ENCODE measurements at regions not wholly inside any gene's neighbourhood (a gene's known extent, or its start where the extent isn't known, plus 50 kb on each side); places are given as distances from the start of the nearest gene placed in this dataset.
"Not testable (repeated sequence)": the region's sequence is repeated elsewhere in the genome, so short reads cannot be mapped to it uniquely, and the experiment has no call there.

GRCh38 chr1:112110031-112110430 lies 120.6 kb upstream of the KCND3 start:
- in situ Hi-C loops (cut with MboI; ENCODE audit: low sequenced_read_pairs, unreplicated experiment), result no loop called here
- no peak for TF ChIP-seq CTCF (IDR thresholded peaks at IDR 0.05; ENCODE audit: borderline replicate concordance, control extremely low read depth, extremely low read depth, insufficient read depth, missing control alignments)
- DNase-seq (ENCODE audit: low spot score), result no peak

GRCh38 chr1:112111734-112112133 lies 122.3 kb upstream of the KCND3 start:
- no peak for TF ChIP-seq CTCF (IDR thresholded peaks at IDR 0.05; ENCODE audit: borderline replicate concordance, control extremely low read depth, extremely low read depth, insufficient read depth, missing control alignments)
- in situ Hi-C loops (cut with MboI; ENCODE audit: low sequenced_read_pairs, unreplicated experiment), result no loop called here
- DNase-seq (ENCODE audit: low spot score), result no peak

GRCh38 chr1:112114540-112114939 lies 125.1 kb upstream of the KCND3 start:
- no peak for DNase-seq (ENCODE audit: low spot score)
- TF ChIP-seq CTCF (IDR thresholded peaks at IDR 0.05; ENCODE audit: borderline replicate concordance, control extremely low read depth, extremely low read depth, insufficient read depth, missing control alignments), result no peak
- in situ Hi-C loops (cut with MboI; ENCODE audit: low sequenced_read_pairs, unreplicated experiment), result no loop called here

- in situ Hi-C loops (cut with MboI; ENCODE audit: low sequenced_read_pairs, unreplicated experiment), result no loop called here
- no peak for TF ChIP-seq CTCF (IDR thresholded peaks at IDR 0.05; ENCODE audit: borderline replicate concordance, control extremely low read depth, extremely low read depth, insufficient read depth, missing control alignments)
Measured at GRCh38 chr1:112126598-112126997, 137.1 kb upstream of the KCND3 start.

GRCh38 chr1:112127606-112128005 lies 138.1 kb upstream of the KCND3 start:
- DNase-seq (ENCODE audit: low spot score); in situ Hi-C loops (cut with MboI; ENCODE audit: low sequenced_read_pairs, unreplicated experiment): not testable (repeated sequence)

More at GRCh38 chr1:112126598-112126997, 137.1 kb upstream of the KCND3 start:
- no peak for DNase-seq (ENCODE audit: low spot score)

- in situ Hi-C loops (cut with MboI; ENCODE audit: low sequenced_read_pairs, unreplicated experiment), result no loop called here
- no peak for TF ChIP-seq CTCF (IDR thresholded peaks at IDR 0.05; ENCODE audit: borderline replicate concordance, control extremely low read depth, extremely low read depth, insufficient read depth, missing control alignments)
- no peak for DNase-seq (ENCODE audit: low spot score)
Measured at GRCh38 chr1:112133487-112133886, 144.0 kb upstream of the KCND3 start.

GRCh38 chr1:112140743-112141142 lies 151.3 kb upstream of the KCND3 start:
- TF ChIP-seq CTCF (IDR thresholded peaks at IDR 0.05; ENCODE audit: borderline replicate concordance, control extremely low read depth, extremely low read depth, insufficient read depth, missing control alignments), result no peak
- in situ Hi-C loops (cut with MboI; ENCODE audit: low sequenced_read_pairs, unreplicated experiment), result no loop called here
- no peak for DNase-seq (ENCODE audit: low spot score)

Data from GM13976 (cell line).